ENCODE measurements at regions not wholly inside any gene's neighbourhood (a gene's known extent, or its start where the extent isn't known, plus 50 kb on each side); places are given as distances from the start of the nearest gene placed in this dataset.

- Histone ChIP-seq H3K4me3 (no peak overlapping the region), H3K36me3 (no peaks in the 10 kb centered on the region), H3K27ac (no peak overlapping the region), H3K4me1 (no peaks in the 10 kb centered on the region), H3K9me3 (no peaks in the 10 kb centered on the region), H3K27me3 (no peaks in the 10 kb centered on the region)
- no peak for DNase-seq
- in situ Hi-C loops (cut with MboI; ENCODE audit: low pct_ligation_motif_present in 1 of 4, low pct_unique_long_range_greater_than_20kb in 1 of 4, low sequenced_read_pairs in 3 of 4), result no loop called here
- intact Hi-C loops (cut with DNase I; ENCODE audit: low total_unique reads), result no loop called here
- WGBS, 2 donors (ENCODE audit: low coverage in 1 of 2), result 14 to 61% methylated on average over 4 to 9 of the region's 9 CpGs
- no peak for TF ChIP-seq CTCF (IDR thresholded peaks at IDR 0.05)
- no peak for TF ChIP-seq POLR2A (IDR thresholded peaks at IDR 0.05)
- no peak for TF ChIP-seq EP300 (IDR thresholded peaks at IDR 0.05; ENCODE audit: low read depth)
These were observed 286.6 kb upstream of the CCL2 start for GRCh38 chr17:33968350-33969044.

- no peak overlapping the region for H3K27ac ChIP-seq
- TF ChIP-seq POLR2AphosphoS5 (IDR thresholded peaks at IDR 0.05) (no peak), EP300 (IDR thresholded peaks at IDR 0.05; ENCODE audit: low read depth) (no peak), POLR2A (IDR thresholded peaks at IDR 0.05) (no peak), CTCF (IDR thresholded peaks at IDR 0.05) (no peak)
- DNase-seq, result no peak
- no peaks in the 10 kb centered on the region for H3K36me3 ChIP-seq
- no peak overlapping the region for H3K4me3 ChIP-seq
- in situ Hi-C loops (cut with MboI; ENCODE audit: low pct_ligation_motif_present in 1 of 4, low pct_unique_long_range_greater_than_20kb in 1 of 4, low sequenced_read_pairs in 3 of 4) (no loop called here), intact Hi-C loops (cut with DNase I; ENCODE audit: low total_unique reads) (no loop called here)
- WGBS, 2 donors (ENCODE audit: low coverage in 1 of 2), result 76% methylated on average over 5 of the region's 5 CpGs; no CpG with 5 or more reads in 1 of the 2 donors
- H3K9me3 ChIP-seq, result no peaks in the 10 kb centered on the region
- H3K4me1 ChIP-seq, result no peaks in the 10 kb centered on the region
- no peaks in the 10 kb centered on the region for H3K27me3 ChIP-seq
These were observed 284.8 kb upstream of the CCL2 start for GRCh38 chr17:33970279-33970678.

- no peaks in the 10 kb centered on the region for H3K27me3 ChIP-seq
- H3K4me3 ChIP-seq, result no peak overlapping the region
- no peaks in the 10 kb centered on the region for H3K9me3 ChIP-seq
- H3K4me1 ChIP-seq, result no peaks in the 10 kb centered on the region
- H3K27ac ChIP-seq, result peak overlapping the region in 2 of 4 donors; percentile 14 to 33
- no peaks in the 10 kb centered on the region for H3K36me3 ChIP-seq
- in situ Hi-C loops (cut with MboI; ENCODE audit: low pct_ligation_motif_present in 1 of 4, low pct_unique_long_range_greater_than_20kb in 1 of 4, low sequenced_read_pairs in 3 of 4), result no loop called here
- TF ChIP-seq POLR2A (IDR thresholded peaks at IDR 0.05), result no peak
- TF ChIP-seq CTCF (IDR thresholded peaks at IDR 0.05), result no peak
- TF ChIP-seq POLR2AphosphoS5 (IDR thresholded peaks at IDR 0.05), result no peak
- no peak for TF ChIP-seq EP300 (IDR thresholded peaks at IDR 0.05; ENCODE audit: low read depth)
- DNase-seq, result no peak
- intact Hi-C loops (cut with DNase I; ENCODE audit: low total_unique reads), result no loop called here
- 64 to 78% methylated on average over 3 of the region's 3 CpGs for WGBS, 2 donors (ENCODE audit: low coverage in 1 of 2)
These were observed 282.3 kb upstream of the CCL2 start for GRCh38 chr17:33972763-33973162.

DNA sequence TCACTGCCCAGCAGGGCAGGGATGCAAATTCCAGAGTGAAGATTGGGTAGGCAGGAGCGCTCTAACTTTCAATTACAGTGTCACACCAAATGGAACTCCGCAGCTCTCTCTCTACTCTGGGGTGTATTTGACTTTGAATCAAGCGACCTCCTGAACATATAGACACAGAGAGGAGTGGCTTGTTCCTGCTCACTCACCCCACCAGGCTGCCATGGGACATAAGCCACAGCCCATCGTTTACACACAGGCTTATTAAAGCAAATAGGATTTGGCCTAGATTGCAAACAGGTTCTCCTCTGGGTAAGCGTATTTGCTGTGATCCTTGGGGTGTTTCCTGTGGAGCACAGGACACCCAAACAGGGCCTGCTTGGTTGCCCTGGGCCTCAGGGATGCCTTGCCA is 281.6 kb upstream of the CCL2 start:
- no peak for DNase-seq
- H3K36me3 ChIP-seq, result no peaks in the 10 kb centered on the region

More for the DNA sequence above, 281.6 kb upstream of the CCL2 start:
- Histone ChIP-seq H3K4me1 (no peaks in the 10 kb centered on the region), H3K4me3 (no peak overlapping the region), H3K9me3 (no peaks in the 10 kb centered on the region), H3K27ac (peak overlapping the region in 2 of 4 donors; percentile 14 to 33), H3K27me3 (no peaks in the 10 kb centered on the region)
- TF ChIP-seq EP300 (IDR thresholded peaks at IDR 0.05; ENCODE audit: low read depth), result no peak
- TF ChIP-seq CTCF (IDR thresholded peaks at IDR 0.05), result no peak
- WGBS, 2 donors (ENCODE audit: low coverage in 1 of 2), result 50% methylated on average over 5 of the region's 5 CpGs; no CpG with 5 or more reads in 1 of the 2 donors
- in situ Hi-C loops (cut with MboI; ENCODE audit: low pct_ligation_motif_present in 1 of 4, low pct_unique_long_range_greater_than_20kb in 1 of 4, low sequenced_read_pairs in 3 of 4), result no loop called here
- intact Hi-C loops (cut with DNase I; ENCODE audit: low total_unique reads), result no loop called here

Data from transverse colon (tissue), 4 donors.